Stimulated activated CD4-positive, alpha-beta T cell treated with anti-CD3 and anti-CD28 coated beads, Interleukin-4, amount 100 ng/mL, for 24 hours (primary cell): ENCODE measurements at regions not wholly inside any gene's neighbourhood (a gene's known extent, or its start where the extent isn't known, plus 50 kb on each side); places are given as distances from the start of the nearest gene placed in this dataset.
"Not testable (repeated sequence)": the region's sequence is repeated elsewhere in the genome, so short reads cannot be mapped to it uniquely, and the experiment has no call there.

ENCODE experiments used
- DNase-seq: peaks from one replicate; pipeline ENCODE4 v3.0.0-alpha.2; 2020

GRCh38 chr5:45062044-45062443, 253.3 kb downstream of the MRPS30 start:
- no peak for DNase-seq

- no peak for DNase-seq
Observed at GRCh38 chr5:45081082-45081481, 272.3 kb downstream of the MRPS30 start.

DNA sequence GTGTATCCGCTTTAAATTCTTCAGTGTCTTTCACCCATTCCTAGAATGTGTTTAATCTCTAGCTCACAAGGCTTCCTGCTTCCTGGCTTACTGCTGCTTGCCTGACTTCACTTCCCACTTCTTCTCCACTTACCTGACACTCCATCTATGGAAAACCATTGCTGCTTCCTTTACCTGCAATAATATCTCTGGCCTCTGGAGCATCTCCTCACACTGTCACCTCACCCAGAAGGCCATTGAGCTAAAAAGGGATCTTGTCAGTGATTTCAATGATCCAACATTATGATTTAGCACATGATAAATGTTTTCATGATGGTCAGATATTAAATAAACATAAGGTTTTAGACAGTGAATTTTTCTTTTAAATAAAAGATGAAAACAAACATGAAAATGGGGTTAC, 281.1 kb downstream of the MRPS30 start:
- no peak for DNase-seq

- no peak for DNase-seq
Observed at GRCh38 chr5:45093377-45093776, 284.6 kb downstream of the MRPS30 start.

DNA sequence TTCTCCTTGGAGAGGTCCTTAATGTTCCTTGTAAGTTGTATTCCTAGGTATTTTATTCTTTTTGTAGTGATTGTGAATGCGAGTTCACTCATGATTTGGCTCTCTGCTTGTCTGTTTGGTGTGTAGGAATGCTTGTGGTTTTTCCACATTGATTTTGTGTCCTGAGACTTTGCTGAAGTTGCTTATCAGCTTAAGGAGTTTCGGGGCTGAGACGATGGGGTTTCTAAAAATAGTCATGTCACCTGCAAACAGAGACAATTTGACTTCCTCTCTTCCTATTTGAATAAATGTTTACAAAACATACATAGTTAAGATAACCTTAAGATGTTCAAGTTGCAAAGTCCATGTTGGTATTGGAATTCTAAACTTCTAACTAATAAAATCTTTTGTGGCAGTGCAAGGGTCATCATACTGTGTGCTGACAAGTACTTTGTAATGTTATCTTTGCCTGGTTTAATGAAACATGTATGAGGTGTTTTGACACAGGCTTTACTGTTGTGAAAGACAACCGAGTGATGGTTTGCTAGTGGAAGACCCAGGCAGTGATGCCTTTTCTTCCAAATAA, 286.2 kb downstream of the MRPS30 start:
- DNase-seq, result no peak

GRCh38 chr5:45098483-45098882, 289.7 kb downstream of the MRPS30 start:
- DNase-seq, result no peak

GRCh38 chr5:45101146-45101545, 292.4 kb downstream of the MRPS30 start:
- no peak for DNase-seq

DNA sequence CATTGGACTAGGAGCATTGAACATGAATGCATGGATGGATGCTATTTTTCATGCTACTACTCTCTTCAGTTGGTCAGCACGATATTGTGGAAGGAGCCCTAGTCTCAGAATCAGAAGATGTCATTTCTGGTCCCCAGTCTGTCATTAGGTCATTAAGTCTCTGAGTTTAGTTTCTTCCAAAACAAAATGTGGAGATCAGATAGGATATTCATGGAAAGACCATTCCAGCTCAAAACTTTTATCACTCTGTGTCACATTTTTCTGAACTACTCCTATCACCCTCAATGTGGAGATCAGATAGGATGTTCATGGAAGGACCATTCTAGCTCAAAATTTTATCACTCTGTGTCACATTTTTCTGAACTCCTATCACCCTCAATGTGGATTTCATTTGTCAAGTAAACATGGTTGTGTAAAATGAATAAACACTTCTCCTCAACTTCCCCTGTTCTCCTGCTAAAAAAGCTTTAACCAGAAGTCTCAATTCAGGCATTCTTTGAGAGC, 296.8 kb downstream of the MRPS30 start:
- no peak for DNase-seq

DNA sequence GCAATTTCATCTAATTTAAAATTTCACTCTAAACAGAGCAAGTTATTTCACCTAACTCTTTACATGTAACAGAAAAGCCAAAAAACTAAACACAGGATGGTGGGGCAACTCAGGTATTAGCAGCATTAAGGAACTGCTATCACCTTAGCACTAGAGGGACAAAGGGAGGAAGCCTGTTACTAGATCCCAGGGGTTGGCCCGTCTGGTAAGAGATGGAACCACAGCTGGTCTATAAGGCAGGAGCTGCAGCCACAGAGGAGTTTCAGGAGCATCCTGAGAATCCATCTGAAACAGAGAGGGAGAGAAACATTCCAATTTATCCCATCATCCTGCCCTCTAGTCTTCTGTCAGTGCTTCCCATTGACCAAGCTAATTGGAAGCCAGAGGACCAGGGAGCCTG, 300.3 kb downstream of the MRPS30 start:
- DNase-seq, result no peak

- no peak for DNase-seq
Observed at GRCh38 chr5:45109636-45110035, 300.9 kb downstream of the MRPS30 start.

DNA sequence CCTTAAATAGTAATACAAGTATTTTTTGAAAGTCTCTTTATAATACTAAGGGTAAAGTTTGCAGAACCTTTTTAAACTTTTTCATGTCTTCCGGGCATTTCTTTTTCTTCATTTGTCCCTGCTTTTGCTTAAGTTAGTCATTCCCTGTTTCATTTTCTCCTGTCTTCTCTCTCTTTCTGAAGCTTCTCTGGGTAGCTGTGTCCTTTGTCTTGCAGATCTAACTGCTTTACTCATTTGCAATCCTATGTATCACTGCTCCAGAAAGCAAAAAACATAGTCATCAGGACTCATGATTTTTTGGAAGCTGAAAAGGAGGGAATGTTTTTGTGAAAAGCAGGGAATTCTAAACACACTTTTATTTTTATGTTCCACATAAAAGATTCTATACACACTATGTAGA, 301.7 kb downstream of the MRPS30 start:
- no peak for DNase-seq

- DNase-seq, result no peak
Observed at GRCh38 chr5:45113726-45114125, 305.0 kb downstream of the MRPS30 start.

DNA sequence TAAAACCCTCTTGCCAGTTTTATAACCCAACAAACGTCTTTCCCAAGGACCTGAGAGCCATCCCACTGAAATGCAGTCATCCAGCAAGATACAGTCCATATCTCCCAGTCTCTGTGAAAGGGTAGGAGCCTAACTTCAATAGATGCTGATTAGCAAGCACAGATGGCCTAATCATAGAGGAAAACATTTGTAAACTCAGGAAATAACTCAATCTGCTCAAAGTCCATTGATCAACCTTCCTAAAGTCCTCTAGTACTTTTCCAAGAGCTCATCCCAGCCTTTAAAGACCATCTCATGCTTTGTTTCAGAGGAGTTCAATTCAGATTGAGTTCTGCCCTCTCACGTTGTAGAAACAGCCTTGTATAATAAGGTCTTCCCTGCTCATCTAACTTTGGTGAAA, 324.2 kb downstream of the MRPS30 start:
- DNase-seq, result no peak

- no peak for DNase-seq
Observed at GRCh38 chr5:45162974-45163373, 354.2 kb downstream of the MRPS30 start.

GRCh38 chr5:45171563-45171962, 362.8 kb downstream of the MRPS30 start:
- DNase-seq, result no peak

DNA sequence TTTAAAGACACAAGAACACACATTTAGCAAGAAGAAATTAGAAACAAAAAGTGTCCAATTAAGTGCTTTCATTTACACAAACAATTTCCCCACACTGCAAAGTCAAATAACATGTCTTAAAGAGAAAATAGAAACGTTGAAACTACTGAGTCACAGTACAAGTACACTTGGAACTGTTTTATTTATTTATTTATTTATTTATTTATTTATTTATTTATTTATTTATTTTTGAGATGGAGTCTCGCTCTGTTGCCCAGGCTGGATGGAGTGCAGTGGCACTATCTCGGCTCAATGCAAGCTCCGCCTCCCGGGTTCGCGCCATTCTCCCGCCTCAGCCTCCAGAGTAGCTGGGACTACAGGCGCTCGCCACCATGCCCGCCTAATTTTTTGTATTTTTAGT, 363.9 kb downstream of the MRPS30 start:
- DNase-seq, result not testable (repeated sequence)

GRCh38 chr5:45179686-45180085, 370.9 kb downstream of the MRPS30 start:
- no peak for DNase-seq

DNA sequence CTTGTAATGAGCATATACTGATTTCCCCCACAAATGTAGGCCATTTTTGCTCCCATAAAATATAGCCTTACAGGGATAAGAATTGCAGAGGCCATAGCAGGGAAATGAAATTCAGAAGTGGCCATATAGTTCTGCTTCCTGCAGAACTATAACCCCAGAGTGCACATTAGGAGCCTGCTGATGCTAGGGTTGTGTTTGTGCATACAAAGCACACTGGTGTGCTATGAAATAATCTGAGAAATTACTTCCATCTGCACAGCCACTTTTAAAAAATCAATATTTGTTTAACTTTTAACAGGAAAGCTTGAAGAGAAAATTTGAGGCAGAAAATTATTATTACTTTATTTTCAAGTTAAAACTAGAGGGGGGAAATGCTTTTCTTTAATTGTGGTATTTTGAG, 380.3 kb downstream of the MRPS30 start:
- no peak for DNase-seq

- DNase-seq, result no peak
Observed at GRCh38 chr5:45189481-45189880, 380.7 kb downstream of the MRPS30 start.

GRCh38 chr5:45195026-45195425, 386.3 kb downstream of the MRPS30 start:
- no peak for DNase-seq
